Activated CD8-positive, alpha-beta T cell treated with anti-CD3 and anti-CD28 coated beads, Interleukin-2, amount 10 ng/mL, durations not matched to agents 7 days and 5 days (primary cell): ENCODE measurements at regions not wholly inside any gene's neighbourhood (a gene's known extent, or its start where the extent isn't known, plus 50 kb on each side); places are given as distances from the start of the nearest gene placed in this dataset.

Experiments
- ATAC-seq: fragments of 150-1000 bp; cut with Tn5 transposase; one replicate; pipeline ENCODE4 v1.10.0; 2021; ENCODE audit warnings: moderate library complexity
- CTCF ChIA-PET: fragments of 350-600 bp; sonication (Branson Sonifier 250); formaldehyde crosslinking; loops from one replicate; lab custom pipeline; 2021; ENCODE audit warnings: antibody characterized with exemption; lab: Charles Lee
- POLR2A ChIA-PET: fragments of 350-600 bp; sonication (Branson Sonifier 250); formaldehyde crosslinking; loops from one replicate; lab custom pipeline; 2021; ENCODE audit warnings: antibody characterized with exemption; lab: Charles Lee
- DNase-seq: peaks from one replicate; pipeline ENCODE4 v3.0.0-alpha.2; 2020
- H3K27ac Mint-ChIP-seq: one replicate; pipeline ENCODE4 v1.8.0; 2021; ENCODE audit warnings: mild to moderate bottlenecking, mixed read lengths
- H3K27me3 Mint-ChIP-seq: one replicate; pipeline ENCODE4 v1.8.0; 2021; ENCODE audit warnings: low read depth, mixed read lengths
- H3K36me3 Mint-ChIP-seq: one replicate; pipeline ENCODE4 v1.8.0; 2021; ENCODE audit warnings: low read depth, mixed read lengths
- H3K4me1 Mint-ChIP-seq: one replicate; pipeline ENCODE4 v1.8.0; 2021; ENCODE audit warnings: low read depth, mixed read lengths
- H3K4me3 Mint-ChIP-seq: one replicate; pipeline ENCODE4 v1.8.0; 2021; ENCODE audit warnings: mild to moderate bottlenecking, mixed read lengths
- H3K9me3 Mint-ChIP-seq: one replicate; pipeline ENCODE4 v1.8.0; 2022; ENCODE audit warnings: mixed read lengths; ENCODE audit not compliant: insufficient read depth

DNA sequence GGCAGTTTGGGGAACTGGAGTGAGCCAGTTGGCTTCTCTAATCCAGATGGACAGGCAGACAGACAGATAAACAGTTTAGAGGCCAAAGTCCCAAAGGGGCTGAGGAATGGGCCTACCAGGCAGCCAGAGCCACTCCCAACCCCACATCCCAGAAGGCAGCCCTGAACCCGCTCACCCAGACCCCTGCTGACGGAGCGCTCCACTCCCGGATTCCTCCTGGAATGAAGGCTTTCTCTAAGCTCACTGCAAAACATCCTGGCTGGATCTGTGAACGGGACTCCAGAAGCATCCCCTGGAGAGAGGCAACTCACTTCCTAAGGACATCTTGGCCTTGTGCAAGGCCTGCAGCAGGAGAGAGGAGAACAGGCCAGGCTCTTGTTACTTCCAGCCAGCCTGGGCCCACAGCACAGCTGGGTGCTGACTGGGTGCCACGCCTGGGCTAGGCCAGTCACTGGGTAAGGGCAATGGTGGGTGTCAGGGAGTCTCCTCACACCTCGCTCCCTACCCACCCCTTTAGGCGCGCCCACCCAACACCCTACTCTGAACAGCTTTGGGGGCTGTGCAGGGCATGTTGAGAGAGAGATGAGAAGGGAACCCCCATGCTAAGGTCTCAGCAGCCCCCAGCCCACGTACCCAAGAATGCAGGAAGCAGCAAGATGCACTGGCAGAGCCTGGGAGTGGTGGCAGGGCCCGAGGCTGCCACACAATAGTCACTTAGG, 168.6 kb upstream of the ZMIZ1 start:
- Mint-ChIP-seq H3K27ac (no peak overlapping the region), H3K36me3 (no peaks in the 10 kb centered on the region), H3K4me3 (no peak overlapping the region), H3K4me1 (no peaks in the 10 kb centered on the region), H3K27me3 (no peaks in the 10 kb centered on the region), H3K9me3 (no peaks in the 10 kb centered on the region)
- POLR2A ChIA-PET, result no interaction called here
- CTCF ChIA-PET, result no interaction called here
- ATAC-seq (no peak), DNase-seq (no peak)

GRCh38 chr10:78900715-78901430, 167.9 kb upstream of the ZMIZ1 start:
- Mint-ChIP-seq H3K27me3 (no peaks in the 10 kb centered on the region), H3K4me1 (no peaks in the 10 kb centered on the region), H3K9me3 (no peaks in the 10 kb centered on the region), H3K4me3 (no peak overlapping the region), H3K36me3 (no peaks in the 10 kb centered on the region), H3K27ac (no peak overlapping the region)
- DNase-seq (no peak), ATAC-seq (no peak)
- POLR2A ChIA-PET, result no interaction called here
- CTCF ChIA-PET, result no interaction called here

GRCh38 chr10:78901694-78902093, 167.1 kb upstream of the ZMIZ1 start:
- no peak overlapping the region for H3K27ac Mint-ChIP-seq
- H3K36me3 Mint-ChIP-seq, result no peaks in the 10 kb centered on the region
- ChIA-PET CTCF (no interaction called here), POLR2A (no interaction called here)
- no peaks in the 10 kb centered on the region for H3K4me1 Mint-ChIP-seq
- no peak for DNase-seq
- H3K27me3 Mint-ChIP-seq, result no peaks in the 10 kb centered on the region
- no peaks in the 10 kb centered on the region for H3K9me3 Mint-ChIP-seq
- ATAC-seq, result no peak
- no peak overlapping the region for H3K4me3 Mint-ChIP-seq

DNA sequence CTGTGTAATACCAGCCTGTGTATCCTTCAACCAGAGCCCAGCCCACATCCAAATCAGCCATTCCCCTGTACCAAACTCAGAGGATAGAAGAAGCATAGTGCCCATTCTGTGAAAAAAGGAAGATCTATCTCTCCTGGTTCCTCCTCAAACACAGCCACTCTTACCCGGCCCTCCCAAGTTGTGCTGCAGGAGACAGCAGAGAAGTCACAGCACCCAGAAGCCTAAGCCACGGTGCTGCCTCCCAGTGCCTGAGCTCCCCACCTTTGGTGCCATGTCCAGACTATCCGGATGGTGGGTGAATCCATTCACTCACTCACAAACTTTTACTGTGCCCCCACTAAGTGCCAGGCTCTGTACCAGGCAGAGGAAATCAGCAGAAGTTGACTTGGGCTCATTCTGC, 166.0 kb upstream of the ZMIZ1 start:
- no peaks in the 10 kb centered on the region for H3K36me3 Mint-ChIP-seq
- H3K4me3 Mint-ChIP-seq, result no peak overlapping the region
- ChIA-PET CTCF (no interaction called here), POLR2A (no interaction called here)
- no peak for ATAC-seq
- H3K9me3 Mint-ChIP-seq, result no peaks in the 10 kb centered on the region
- no peak for DNase-seq
- no peaks in the 10 kb centered on the region for H3K27me3 Mint-ChIP-seq
- H3K4me1 Mint-ChIP-seq, result no peaks in the 10 kb centered on the region
- no peak overlapping the region for H3K27ac Mint-ChIP-seq

- CTCF ChIA-PET, result no interaction called here
- no peak for DNase-seq
Observed at GRCh38 chr10:78903341-78903940, 165.3 kb upstream of the ZMIZ1 start.

DNA sequence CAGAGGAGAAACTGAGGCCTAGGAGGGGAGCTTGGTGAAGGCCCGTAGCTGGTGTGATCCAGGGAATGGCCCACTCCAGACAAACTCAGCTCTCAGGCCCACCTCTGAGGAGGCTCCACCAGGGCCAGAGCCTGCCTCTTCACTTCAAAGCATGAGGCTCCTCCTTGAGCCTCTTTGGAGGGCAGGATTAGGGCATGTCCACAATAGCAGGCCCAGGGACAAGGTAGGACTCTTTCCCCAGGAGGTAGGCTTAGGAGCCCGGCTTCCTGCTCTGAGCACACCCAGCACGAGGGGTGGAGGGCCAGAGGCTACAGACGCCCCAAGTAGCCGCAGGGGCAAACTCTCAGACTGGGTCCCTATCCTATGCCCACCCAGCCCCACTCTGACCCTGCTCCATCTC, 164.6 kb upstream of the ZMIZ1 start:
- Mint-ChIP-seq H3K4me3 (no peak overlapping the region), H3K4me1 (no peaks in the 10 kb centered on the region), H3K27ac (no peak overlapping the region), H3K9me3 (no peaks in the 10 kb centered on the region), H3K27me3 (no peaks in the 10 kb centered on the region), H3K36me3 (no peaks in the 10 kb centered on the region)
- ATAC-seq (no peak), DNase-seq (no peak)
- CTCF ChIA-PET, result no interaction called here
- POLR2A ChIA-PET, result no interaction called here

More at GRCh38 chr10:78903341-78903940, 165.3 kb upstream of the ZMIZ1 start:
- no peaks in the 10 kb centered on the region for H3K36me3 Mint-ChIP-seq
- POLR2A ChIA-PET, result no interaction called here
- no peaks in the 10 kb centered on the region for H3K4me1 Mint-ChIP-seq
- H3K27ac Mint-ChIP-seq, result no peak overlapping the region
- H3K27me3 Mint-ChIP-seq, result no peaks in the 10 kb centered on the region
- no peak overlapping the region for H3K4me3 Mint-ChIP-seq
- no peaks in the 10 kb centered on the region for H3K9me3 Mint-ChIP-seq
- ATAC-seq, result no peak

- H3K27ac Mint-ChIP-seq, result no peak overlapping the region
- no peaks in the 10 kb centered on the region for H3K27me3 Mint-ChIP-seq
- no peak for ATAC-seq
- CTCF ChIA-PET, result no interaction called here
- no peaks in the 10 kb centered on the region for H3K36me3 Mint-ChIP-seq
- H3K9me3 Mint-ChIP-seq, result no peaks in the 10 kb centered on the region
- H3K4me1 Mint-ChIP-seq, result no peaks in the 10 kb centered on the region
- no peak for DNase-seq
- no peak overlapping the region for H3K4me3 Mint-ChIP-seq
- POLR2A ChIA-PET, result interaction anchor here (0.6 kb wide), 1 partner anchor 1701 kb away, joined by 3 read pairs; no protein-coding TSS in a partner anchor
Observed at GRCh38 chr10:78905015-78905956, 163.5 kb upstream of the ZMIZ1 start.

- Mint-ChIP-seq H3K36me3 (no peaks in the 10 kb centered on the region), H3K9me3 (no peaks in the 10 kb centered on the region), H3K27me3 (no peaks in the 10 kb centered on the region), H3K27ac (no peak overlapping the region), H3K4me3 (no peak overlapping the region), H3K4me1 (no peaks in the 10 kb centered on the region)
- DNase-seq (no peak), ATAC-seq (no peak)
- POLR2A ChIA-PET, result interaction anchor here (0.6 kb wide), 1 partner anchor 1701 kb away, joined by 3 read pairs; no protein-coding TSS in a partner anchor
- CTCF ChIA-PET, result no interaction called here
Observed at GRCh38 chr10:78905957-78906308, 162.8 kb upstream of the ZMIZ1 start.

- CTCF ChIA-PET, result no interaction called here
- Mint-ChIP-seq H3K36me3 (no peaks in the 10 kb centered on the region), H3K27me3 (no peaks in the 10 kb centered on the region), H3K27ac (no peak overlapping the region), H3K4me1 (no peaks in the 10 kb centered on the region), H3K4me3 (no peak overlapping the region), H3K9me3 (no peaks in the 10 kb centered on the region)
- no peak for DNase-seq
- POLR2A ChIA-PET, result no interaction called here
- ATAC-seq, result no peak
Observed at GRCh38 chr10:78906734-78907390, 161.9 kb upstream of the ZMIZ1 start.

- POLR2A ChIA-PET, result no interaction called here
- no peak overlapping the region for H3K27ac Mint-ChIP-seq
- DNase-seq (no peak), ATAC-seq (no peak)
- H3K4me1 Mint-ChIP-seq, result no peaks in the 10 kb centered on the region
- H3K9me3 Mint-ChIP-seq, result no peaks in the 10 kb centered on the region
- no peaks in the 10 kb centered on the region for H3K36me3 Mint-ChIP-seq
- no peak overlapping the region for H3K4me3 Mint-ChIP-seq
- no peaks in the 10 kb centered on the region for H3K27me3 Mint-ChIP-seq
- CTCF ChIA-PET, result no interaction called here
Observed at GRCh38 chr10:78907551-78908211, 161.1 kb upstream of the ZMIZ1 start.

DNA sequence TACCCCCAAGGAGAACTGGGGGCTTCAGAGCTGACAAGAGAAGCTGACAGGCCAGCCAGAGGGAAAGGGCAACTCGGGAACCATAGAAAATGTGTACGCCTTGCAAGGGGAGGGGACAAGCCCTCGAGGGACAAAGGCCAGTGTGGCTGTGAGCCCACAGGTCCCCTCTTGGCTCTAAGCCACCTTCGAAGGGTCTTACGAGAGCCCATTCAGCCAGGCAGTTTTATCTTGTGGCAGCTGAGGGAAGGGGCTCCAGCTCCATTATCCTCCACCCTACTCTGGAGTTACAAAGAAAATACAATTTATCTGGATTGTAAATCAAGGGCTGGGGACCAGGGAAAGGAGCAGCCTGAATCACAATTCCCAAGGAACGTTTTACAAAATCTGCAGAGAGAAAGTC, 159.5 kb upstream of the ZMIZ1 start:
- no peaks in the 10 kb centered on the region for H3K9me3 Mint-ChIP-seq
- no peaks in the 10 kb centered on the region for H3K36me3 Mint-ChIP-seq

More for the DNA sequence above, 159.5 kb upstream of the ZMIZ1 start:
- no peaks in the 10 kb centered on the region for H3K27me3 Mint-ChIP-seq
- ChIA-PET CTCF (no interaction called here), POLR2A (no interaction called here)
- no peaks in the 10 kb centered on the region for H3K4me1 Mint-ChIP-seq
- no peak for DNase-seq
- H3K4me3 Mint-ChIP-seq, result no peak overlapping the region
- H3K27ac Mint-ChIP-seq, result no peak overlapping the region
- ATAC-seq, result no peak
